Loucy (cell line): ENCODE measurements at regions not wholly inside any gene's neighbourhood (a gene's known extent, or its start where the extent isn't known, plus 50 kb on each side); places are given as distances from the start of the nearest gene placed in this dataset.

Experiments
- EZH2phosphoT487 ChIP-seq: fragments of 200-600 bp; IDR thresholded peaks from 2 replicates; pipeline ENCODE4 v1.6.1; 2018; ENCODE audit warnings: antibody characterized with exemption, mild to moderate bottlenecking, moderate library complexity, borderline replicate concordance
- TF ChIP-seq, protein P1 (sequence below): fragments of 200-600 bp; sonication (generic); conservative IDR thresholded peaks from 2 replicates; pipeline ENCODE4 v1.5.1; 2014; ENCODE audit warnings: mild to moderate bottlenecking, antibody characterized with exemption, low read length

DNA sequence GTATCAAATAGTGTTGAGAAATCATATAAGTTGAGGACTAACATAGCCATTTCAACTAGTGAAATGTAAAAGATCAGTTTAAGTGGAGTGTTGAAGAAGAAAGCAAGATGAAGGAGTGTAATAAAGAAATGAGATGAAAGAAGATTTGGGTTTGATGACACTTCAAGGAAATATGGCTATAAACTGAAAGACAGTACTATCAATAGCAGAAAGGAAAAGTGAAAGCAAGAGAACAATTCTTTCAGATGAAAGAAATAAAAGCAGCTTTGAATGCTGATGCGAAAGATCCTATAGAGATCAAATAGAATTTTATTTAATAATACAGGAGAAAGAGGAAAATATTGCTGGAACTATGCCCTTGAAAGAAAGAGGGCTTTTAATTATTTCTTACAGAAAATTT lies 92.8 kb upstream of the PRSS16 start:
- TF ChIP-seq, protein P1, sequence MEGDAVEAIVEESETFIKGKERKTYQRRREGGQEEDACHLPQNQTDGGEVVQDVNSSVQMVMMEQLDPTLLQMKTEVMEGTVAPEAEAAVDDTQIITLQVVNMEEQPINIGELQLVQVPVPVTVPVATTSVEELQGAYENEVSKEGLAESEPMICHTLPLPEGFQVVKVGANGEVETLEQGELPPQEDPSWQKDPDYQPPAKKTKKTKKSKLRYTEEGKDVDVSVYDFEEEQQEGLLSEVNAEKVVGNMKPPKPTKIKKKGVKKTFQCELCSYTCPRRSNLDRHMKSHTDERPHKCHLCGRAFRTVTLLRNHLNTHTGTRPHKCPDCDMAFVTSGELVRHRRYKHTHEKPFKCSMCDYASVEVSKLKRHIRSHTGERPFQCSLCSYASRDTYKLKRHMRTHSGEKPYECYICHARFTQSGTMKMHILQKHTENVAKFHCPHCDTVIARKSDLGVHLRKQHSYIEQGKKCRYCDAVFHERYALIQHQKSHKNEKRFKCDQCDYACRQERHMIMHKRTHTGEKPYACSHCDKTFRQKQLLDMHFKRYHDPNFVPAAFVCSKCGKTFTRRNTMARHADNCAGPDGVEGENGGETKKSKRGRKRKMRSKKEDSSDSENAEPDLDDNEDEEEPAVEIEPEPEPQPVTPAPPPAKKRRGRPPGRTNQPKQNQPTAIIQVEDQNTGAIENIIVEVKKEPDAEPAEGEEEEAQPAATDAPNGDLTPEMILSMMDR = no peak
- no peak for TF ChIP-seq EZH2phosphoT487
